Caco-2 (cell line): ENCODE measurements at regions not wholly inside any gene's neighbourhood (a gene's known extent, or its start where the extent isn't known, plus 50 kb on each side); places are given as distances from the start of the nearest gene placed in this dataset.

Experiments used
- BruUV-seq: library from RNA; stranded (reverse); fragments of 400-500 nt; replicated peaks from 2 replicates; lab custom pipeline; 2021; lab: Mats Ljungman, UMichigan
- CTCF ChIA-PET: fragments of 300-600 bp; sonication (Branson Sonifier 250); formaldehyde crosslinking; loops from one replicate; lab custom pipeline; 2022; ENCODE audit warnings: antibody characterized with exemption; lab: Charles Lee
- POLR2A ChIA-PET: fragments of 300-600 bp; sonication (Branson Sonifier 250); formaldehyde crosslinking; loops from one replicate; lab custom pipeline; 2022; ENCODE audit warnings: antibody characterized with exemption; lab: Charles Lee
- DNase-seq, 2 experiments: peaks; one replicate each; pipeline versions ENCODE4 v3.0.0 to v3.0.0-alpha.2; 2020 to 2022
- H3K27me3 ChIP-seq: replicated peaks from 2 replicates; pipeline ENCODE4 v1.6.0; 2011; ENCODE audit warnings: low read length; ENCODE audit not compliant: control insufficient read depth, insufficient read depth
- H3K36me3 ChIP-seq: 2 replicates; pipeline ENCODE4 v1.5.1; 2011; ENCODE audit warnings: low read length; ENCODE audit not compliant: control insufficient read depth, insufficient read depth
- H3K4me1 ChIP-seq: fragments of 250-450 bp; sonication (Bioruptor Pico); 2 replicates; pipeline ENCODE4 v1.5.1; 2020; ENCODE audit warnings: mild to moderate bottlenecking
- H3K4me3 ChIP-seq: 2 replicates; pipeline ENCODE4 v1.5.1; 2011; ENCODE audit warnings: low read depth, mild to moderate bottlenecking, control low read depth, low read length
- H3K9me3 ChIP-seq: fragments of 250-450 bp; sonication (Bioruptor Pico); 2 replicates; pipeline ENCODE4 v1.5.1; 2020; ENCODE audit warnings: mild to moderate bottlenecking, moderate library complexity
- H3K27ac Mint-ChIP-seq: one replicate; pipeline ENCODE4 v1.8.0; 2022; ENCODE audit warnings: mixed read lengths; ENCODE audit not compliant: unreplicated experiment
- H3K27me3 Mint-ChIP-seq: one replicate; pipeline ENCODE4 v1.8.0; 2022; ENCODE audit warnings: mixed read lengths; ENCODE audit not compliant: insufficient read depth, unreplicated experiment
- H3K36me3 Mint-ChIP-seq: one replicate; pipeline ENCODE4 v1.8.0; 2022; ENCODE audit warnings: mild to moderate bottlenecking, mixed read lengths; ENCODE audit not compliant: insufficient read depth, unreplicated experiment
- H3K4me1 Mint-ChIP-seq: one replicate; pipeline ENCODE4 v1.8.0; 2022; ENCODE audit warnings: low read depth, mixed read lengths; ENCODE audit not compliant: unreplicated experiment
- H3K4me3 Mint-ChIP-seq: one replicate; pipeline ENCODE4 v1.8.0; 2022; ENCODE audit warnings: mild to moderate bottlenecking, moderate library complexity, mixed read lengths; ENCODE audit not compliant: unreplicated experiment
- H3K9me3 Mint-ChIP-seq: one replicate; pipeline ENCODE4 v1.8.0; 2022; ENCODE audit warnings: mixed read lengths; ENCODE audit not compliant: unreplicated experiment
- intact Hi-C: fragments of 100-400 bp; cut with micrococcal nuclease; formaldehyde crosslinking; loops from one replicate; pipeline ENCODE4 v1.10.0; 2022; ENCODE audit not compliant: unreplicated experiment
- TF ChIP-seq, protein P1 (sequence below), 2 experiments: fragments of 200-600 bp in 1 of 2; IDR thresholded peaks; 1 replicate in 1 of 2; 2 replicates in 1 of 2; pipeline versions ENCODE4 v1.5.1 to v1.8.0; 2011 to 2022; ENCODE audit warnings: antibody characterized with exemption in 1 of 2, control low read depth in 1 of 2, inconsistent platforms in 1 of 2, low read depth in 1 of 2, low read length in 1 of 2, mild to moderate bottlenecking in 1 of 2, moderate library complexity in 1 of 2; ENCODE audit not compliant: insufficient read depth in 1 of 2, severe bottlenecking in 1 of 2, unreplicated experiment in 1 of 2

DNA sequence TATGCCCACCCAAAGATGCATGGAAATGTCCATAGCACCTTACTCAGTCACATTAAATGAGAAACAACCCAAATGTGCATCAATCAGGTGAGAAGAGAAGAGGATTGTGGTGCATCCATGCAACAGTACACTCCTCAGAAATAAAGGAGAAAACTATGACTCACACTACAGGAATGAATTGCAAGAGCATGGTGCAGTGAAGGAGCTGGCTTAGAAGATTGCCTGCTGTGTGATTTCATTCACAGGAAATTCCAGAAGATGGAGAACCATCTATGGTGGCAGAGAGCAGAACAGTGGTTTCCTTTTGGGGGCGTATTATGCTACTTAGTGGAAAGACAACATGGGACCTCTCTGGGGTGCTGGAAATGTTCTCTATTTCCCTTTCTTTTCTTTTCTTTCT lies 278.6 kb upstream of the AJAP1 start:
- no peak overlapping the region for H3K27ac Mint-ChIP-seq
- Histone ChIP-seq H3K4me1 (no peaks in the 10 kb centered on the region; the same call in 1 of the 2 replicates), H3K27me3 (no peaks in the 10 kb centered on the region), H3K9me3 (peaks cover under 1% of the 10 kb centered on the region; the same call in 1 of the 2 replicates), H3K4me3 (no peak overlapping the region), H3K36me3 (no peaks in the 10 kb centered on the region)
- H3K9me3 Mint-ChIP-seq: peaks cover 40% of the 10 kb centered on the region
- CTCF ChIA-PET: no interaction called here
- no peak overlapping the region for H3K4me3 Mint-ChIP-seq
- TF ChIP-seq, protein P1, sequence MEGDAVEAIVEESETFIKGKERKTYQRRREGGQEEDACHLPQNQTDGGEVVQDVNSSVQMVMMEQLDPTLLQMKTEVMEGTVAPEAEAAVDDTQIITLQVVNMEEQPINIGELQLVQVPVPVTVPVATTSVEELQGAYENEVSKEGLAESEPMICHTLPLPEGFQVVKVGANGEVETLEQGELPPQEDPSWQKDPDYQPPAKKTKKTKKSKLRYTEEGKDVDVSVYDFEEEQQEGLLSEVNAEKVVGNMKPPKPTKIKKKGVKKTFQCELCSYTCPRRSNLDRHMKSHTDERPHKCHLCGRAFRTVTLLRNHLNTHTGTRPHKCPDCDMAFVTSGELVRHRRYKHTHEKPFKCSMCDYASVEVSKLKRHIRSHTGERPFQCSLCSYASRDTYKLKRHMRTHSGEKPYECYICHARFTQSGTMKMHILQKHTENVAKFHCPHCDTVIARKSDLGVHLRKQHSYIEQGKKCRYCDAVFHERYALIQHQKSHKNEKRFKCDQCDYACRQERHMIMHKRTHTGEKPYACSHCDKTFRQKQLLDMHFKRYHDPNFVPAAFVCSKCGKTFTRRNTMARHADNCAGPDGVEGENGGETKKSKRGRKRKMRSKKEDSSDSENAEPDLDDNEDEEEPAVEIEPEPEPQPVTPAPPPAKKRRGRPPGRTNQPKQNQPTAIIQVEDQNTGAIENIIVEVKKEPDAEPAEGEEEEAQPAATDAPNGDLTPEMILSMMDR (IDR thresholded peaks at IDR 0.05; ENCODE audit: insufficient read depth in 1 of 2, low read depth in 1 of 2, low read length in 1 of 2, severe bottlenecking in 1 of 2, unreplicated experiment in 1 of 2): no peak
- H3K36me3 Mint-ChIP-seq: no peaks in the 10 kb centered on the region
- H3K27me3 Mint-ChIP-seq: no peaks in the 10 kb centered on the region
- intact Hi-C loops: no loop called here
- BruUV-seq: no TSS peak
- DNase-seq: no peak
- POLR2A ChIA-PET: no interaction called here
- H3K4me1 Mint-ChIP-seq: no peaks in the 10 kb centered on the region

DNA sequence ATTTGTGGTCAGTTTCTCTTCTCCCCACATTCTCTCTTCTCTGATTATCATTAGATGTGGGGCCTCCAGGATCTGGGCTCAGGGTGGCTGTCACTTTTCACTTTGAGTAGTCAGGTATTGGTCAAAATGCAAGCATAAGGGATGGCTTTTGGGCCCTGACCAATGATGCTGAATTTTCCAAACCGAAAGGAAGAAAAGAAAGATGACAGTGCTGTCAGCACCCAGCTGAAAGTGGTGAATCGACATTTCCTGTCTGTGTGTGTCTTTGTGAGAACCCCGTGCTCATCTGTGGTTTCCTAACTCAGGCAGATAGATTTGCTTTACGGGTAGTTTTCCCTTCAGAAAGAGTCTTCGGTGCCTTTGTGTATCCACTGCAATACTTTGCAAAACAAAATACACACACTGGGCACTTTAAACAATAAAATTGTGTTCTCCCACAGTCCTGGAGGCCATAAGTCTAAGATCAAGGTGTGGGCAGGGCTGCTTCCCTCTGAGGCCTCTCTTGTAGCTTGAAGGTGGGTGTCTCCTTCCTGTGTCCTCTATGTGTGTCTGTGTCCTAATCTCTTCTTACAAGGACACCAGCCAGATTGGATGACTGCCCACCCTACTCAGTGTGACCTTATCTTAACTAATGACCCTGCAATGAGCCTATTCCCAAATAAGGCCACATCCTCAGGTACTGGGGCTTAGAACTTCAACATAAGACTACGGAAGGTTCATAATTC lies 274.8 kb upstream of the AJAP1 start:
- H3K9me3 ChIP-seq: peaks cover 3% of the 10 kb centered on the region; the same call in 1 of the 2 replicates

DNA sequence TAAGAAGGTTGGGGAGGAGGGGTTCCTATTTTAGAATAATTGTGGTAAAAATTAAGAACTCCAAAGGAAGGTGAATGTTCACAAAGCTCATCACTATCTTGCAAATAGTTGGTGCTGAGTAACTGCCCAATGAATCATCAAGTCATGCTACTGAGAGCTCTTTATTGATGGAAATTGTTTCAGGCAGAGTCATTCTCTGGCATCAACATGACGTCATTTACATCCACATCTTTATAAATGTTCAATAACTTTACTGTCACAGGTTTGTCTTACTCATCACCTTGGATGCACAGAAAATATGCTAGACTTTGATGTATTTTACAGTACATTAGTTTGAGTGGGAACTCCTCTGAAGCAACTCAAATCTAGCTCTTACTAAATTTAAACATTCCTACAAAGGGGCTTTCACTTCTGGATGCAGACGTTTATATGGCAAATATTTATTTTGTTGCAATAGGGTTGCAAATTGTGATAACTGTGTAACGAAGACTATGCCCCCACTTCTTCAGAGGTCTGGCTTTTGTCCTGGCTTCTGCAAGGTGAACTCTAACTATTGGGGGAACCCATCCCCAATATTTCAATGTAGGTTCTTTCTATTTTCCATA lies 273.7 kb upstream of the AJAP1 start:
- H3K4me3 ChIP-seq: no peak overlapping the region
- H3K36me3 ChIP-seq: no peaks in the 10 kb centered on the region
- Mint-ChIP-seq H3K27ac (no peak overlapping the region), H3K4me3 (no peak overlapping the region), H3K27me3 (no peaks in the 10 kb centered on the region), H3K4me1 (no peaks in the 10 kb centered on the region), H3K36me3 (no peaks in the 10 kb centered on the region), H3K9me3 (peaks cover 12% of the 10 kb centered on the region)
- TF ChIP-seq, protein P1 (IDR thresholded peaks at IDR 0.05; ENCODE audit: insufficient read depth in 1 of 2, low read depth in 1 of 2, low read length in 1 of 2, severe bottlenecking in 1 of 2, unreplicated experiment in 1 of 2): no peak
- no peaks in the 10 kb centered on the region; the same call in 1 of the 2 replicates for H3K4me1 ChIP-seq
- DNase-seq: no peak
- CTCF ChIA-PET: no interaction called here
- no peaks in the 10 kb centered on the region for H3K27me3 ChIP-seq
- peaks cover 3% of the 10 kb centered on the region; the same call in 1 of the 2 replicates for H3K9me3 ChIP-seq
- intact Hi-C loops: no loop called here
- BruUV-seq: no TSS peak
- POLR2A ChIA-PET: no interaction called here

More for the DNA sequence above, 274.8 kb upstream of the AJAP1 start:
- Mint-ChIP-seq H3K36me3 (no peaks in the 10 kb centered on the region), H3K4me3 (no peak overlapping the region), H3K9me3 (peaks cover 21% of the 10 kb centered on the region), H3K27me3 (no peaks in the 10 kb centered on the region), H3K27ac (no peak overlapping the region), H3K4me1 (no peaks in the 10 kb centered on the region)
- CTCF ChIA-PET: no interaction called here
- Histone ChIP-seq H3K4me3 (no peak overlapping the region), H3K27me3 (no peaks in the 10 kb centered on the region), H3K36me3 (no peaks in the 10 kb centered on the region), H3K4me1 (no peaks in the 10 kb centered on the region; the same call in 1 of the 2 replicates)
- POLR2A ChIA-PET: no interaction called here
- intact Hi-C loops: no loop called here
- TF ChIP-seq, protein P1 (IDR thresholded peaks at IDR 0.05; ENCODE audit: insufficient read depth in 1 of 2, low read depth in 1 of 2, low read length in 1 of 2, severe bottlenecking in 1 of 2, unreplicated experiment in 1 of 2): no peak
- BruUV-seq: no TSS peak
- no peak for DNase-seq
